GM12878 (cell line): ENCODE measurements at regions not wholly inside any gene's neighbourhood (a gene's known extent, or its start where the extent isn't known, plus 50 kb on each side); places are given as distances from the start of the nearest gene placed in this dataset.

Source experiments
- ATAC-seq: fragments of 200-7000 bp; cut with Tn5 transposase; 3 replicates; pipeline ENCODE4 v1.9.1; 2020; ENCODE audit warnings: mild to moderate bottlenecking, moderate library complexity
- BruUV-seq: library from RNA; stranded (reverse); fragments of 400-500 nt; replicated peaks from 2 replicates; lab custom pipeline; 2021; lab: Mats Ljungman, UMichigan
- CTCF ChIA-PET: fragments of 300-600 bp; sonication (Branson Sonifier 250); formaldehyde crosslinking; extraction: SDS; loops from one replicate; lab custom pipeline; 2021; ENCODE audit warnings: inconsistent platforms; lab: Yijun Ruan, JAX
- POLR2A ChIA-PET: fragments of 350-600 bp; formaldehyde crosslinking; extraction: SDS; loops from one replicate; lab custom pipeline; 2021; ENCODE audit warnings: inconsistent platforms; lab: Charles Lee
- RAD21 ChIA-PET: fragments of 300-600 bp; sonication (Branson Sonifier 250); formaldehyde crosslinking; loops from one replicate; lab custom pipeline; 2023; ENCODE audit warnings: antibody characterized with exemption; ENCODE audit not compliant: unreplicated experiment; lab: Charles Lee
- SMC1A ChIA-PET: fragments of 300-600 bp; sonication (Branson Sonifier 250); formaldehyde crosslinking; loops from one replicate; lab custom pipeline; 2023; ENCODE audit not compliant: unreplicated experiment, uncharacterized antibody; lab: Charles Lee
- DNase-seq: peaks from one replicate; pipeline ENCODE4 v3.0.0-alpha.2; 2011; ENCODE audit warnings: low read depth, low spot score
- FAIRE-seq: peaks from 3 replicates; lab custom pipeline; 2011; peaks lifted over from hg19 to GRCh38; lab: Jason Lieb, UNC
- H2AFZ ChIP-seq: 2 replicates; pipeline ENCODE4 v1.6.0; 2011; ENCODE audit warnings: low read depth, low read length, control low read depth; ENCODE audit not compliant: control insufficient read depth
- H3K27ac ChIP-seq: 2 replicates; pipeline ENCODE4 v1.5.1; 2011; ENCODE audit warnings: control low read depth; ENCODE audit not compliant: control insufficient read depth, insufficient read depth
- H3K27me3 ChIP-seq, 2 experiments: replicated peaks in 1 of 2; 2 replicates each; pipeline versions ENCODE4 v1.6.0 to v1.6.1; 2011; ENCODE audit warnings: low read length in 1 of 2; ENCODE audit not compliant: control insufficient read depth in 2 of 2, insufficient read depth in 2 of 2
- H3K36me3 ChIP-seq, 2 experiments: 2 replicates each; pipeline ENCODE4 v1.5.1; 2011; ENCODE audit warnings: low read length in 1 of 2; ENCODE audit not compliant: control insufficient read depth in 2 of 2, insufficient read depth in 2 of 2
- H3K4me1 ChIP-seq: 2 replicates; pipeline ENCODE4 v1.6.1; 2011; ENCODE audit warnings: mild to moderate bottlenecking, low read length, moderate library complexity, mixed read lengths; ENCODE audit not compliant: control insufficient read depth, insufficient read depth
- H3K4me2 ChIP-seq: 2 replicates; pipeline ENCODE4 v1.6.0; 2011; ENCODE audit warnings: control low read depth; ENCODE audit not compliant: control insufficient read depth, insufficient read depth
- H3K4me3 ChIP-seq: fragments of 200-600 bp; sonication (generic); 2 replicates; pipeline ENCODE4 v1.5.1; 2016
- H3K79me2 ChIP-seq: 2 replicates; pipeline ENCODE4 v1.6.0; 2011; ENCODE audit warnings: low read length; ENCODE audit not compliant: control insufficient read depth, insufficient read depth
- H3K9ac ChIP-seq: 2 replicates; pipeline ENCODE4 v1.8.0; 2011; ENCODE audit warnings: low read length, control low read depth, mixed read lengths; ENCODE audit not compliant: control insufficient read depth, insufficient read depth
- H3K9me3 ChIP-seq: replicated peaks from 3 replicates; pipeline ENCODE4 v1.5.1; 2011; ENCODE audit warnings: mild to moderate bottlenecking, low read length; ENCODE audit not compliant: control insufficient read depth, insufficient read depth
- H4K20me1 ChIP-seq: 2 replicates; pipeline ENCODE4 v1.6.0; 2011; ENCODE audit not compliant: control insufficient read depth, insufficient read depth
- BACH1 ChIP-seq: fragments of 450-650 bp; IDR thresholded peaks from 2 replicates; pipeline ENCODE4 v1.6.1; 2017; ENCODE audit warnings: mild to moderate bottlenecking, borderline replicate concordance
- BCL3 ChIP-seq: IDR thresholded peaks from 2 replicates; pipeline ENCODE4 v1.6.1; 2011; ENCODE audit warnings: borderline replicate concordance, low read depth, mild to moderate bottlenecking, moderate library complexity, low read length; ENCODE audit not compliant: insufficient read depth, poor library complexity, severe bottlenecking
- RAD21 ChIP-seq: IDR thresholded peaks from 2 replicates; pipeline ENCODE4 v1.6.1; 2011; ENCODE audit warnings: mild to moderate bottlenecking, low read depth, low read length, moderate library complexity; ENCODE audit not compliant: insufficient read depth
- SMAD5 ChIP-seq: IDR thresholded peaks from 2 replicates; pipeline ENCODE4 v1.6.1; 2016; ENCODE audit warnings: antibody characterized with exemption, low read depth
- SREBF1 ChIP-seq: IDR thresholded peaks from 2 replicates; pipeline ENCODE4 v1.6.1; 2012; ENCODE audit warnings: mild to moderate bottlenecking, low read length
- SRF ChIP-seq, 2 experiments: IDR thresholded peaks; 2 replicates each; pipeline ENCODE4 v1.6.1; 2011; ENCODE audit warnings: low read depth in 2 of 2, low read length in 2 of 2, mild to moderate bottlenecking in 1 of 2, moderate library complexity in 1 of 2
- TCF12 ChIP-seq: IDR thresholded peaks from 2 replicates; pipeline ENCODE4 v1.6.1; 2011; ENCODE audit warnings: low read depth, mild to moderate bottlenecking, low read length
- ZBED1 ChIP-seq: IDR thresholded peaks from 2 replicates; pipeline ENCODE4 v1.6.1; 2016; ENCODE audit warnings: borderline replicate concordance
- ZBTB40 ChIP-seq: fragments of 450-650 bp; IDR thresholded peaks from 2 replicates; pipeline ENCODE4 v1.6.1; 2016; ENCODE audit warnings: mild to moderate bottlenecking, moderate library complexity, borderline replicate concordance
- ZNF687 ChIP-seq: fragments of 450-650 bp; IDR thresholded peaks from 2 replicates; pipeline ENCODE4 v1.6.1; 2017; ENCODE audit warnings: mild to moderate bottlenecking, moderate library complexity
- WGBS: methylation state at CpG from one replicate; pipeline ENCODE4 v1.1.6; 2016; ENCODE audit warnings: low lambda C conversion rate; ENCODE audit not compliant: insufficient replicate concordance, insufficient coverage; ENCODE audit errors: missing lambda C conversion rate; 5-methylcytosine and 5-hydroxymethylcytosine counted together
- in situ Hi-C: fragments of 300-500 bp; cut with MboI; formaldehyde crosslinking; loops from 9 replicates; pipeline ENCODE4 v1.14.3; 2018; ENCODE audit warnings: mixed read lengths
- intact Hi-C: fragments of 100-400 bp; cut with micrococcal nuclease; formaldehyde crosslinking; loops from one replicate; pipeline ENCODE4 v1.14.2; 2022; ENCODE audit not compliant: unreplicated experiment

GRCh38 chr3:72079369-72079872, 294.5 kb upstream of the PROK2 start:
- no peak overlapping the region for H2AFZ ChIP-seq
- H3K4me1 ChIP-seq, result peaks cover 68% of the 10 kb centered on the region
- no peak for FAIRE-seq
- TF ChIP-seq ZNF687 (0 out of 2 replicates have a peak, but pooled peaks have one; percentile 19), SMAD5 (peak; percentile 2; the same call in 1 of the 2 replicates), SRF (IDR thresholded peaks at IDR 0.05; ENCODE audit: low read depth in 2 of 2, low read length in 2 of 2) (no peak), BACH1 (peak; percentile 34; the same call in 1 of the 2 replicates), ZBTB40 (no peak), SREBF1 (no peak), BCL3 (peak; percentile 21), TCF12 (no peak), RAD21 (peak; percentile 43; the same call in 1 of the 2 replicates), ZBED1 (peak; percentile 66; the same call in 1 of the 2 replicates)

More at GRCh38 chr3:72079369-72079872, 294.5 kb upstream of the PROK2 start:
- intact Hi-C loops (loop anchor here (2.0 to 5.0 kb wide), 4 partner anchors 95 to 202 kb away; no protein-coding TSS in a partner anchor), in situ Hi-C loops (no loop called here)
- no peak overlapping the region for H3K9ac ChIP-seq
- H3K4me3 ChIP-seq, result no peak overlapping the region
- ChIA-PET CTCF (interaction anchor here (0.6 to 3.7 kb wide), 19 partner anchors 11 to 743 kb away, joined by 3 to 26 read pairs (median 3); no protein-coding TSS in a partner anchor), POLR2A (interaction anchor here (0.6 to 6.5 kb wide), 9 partner anchors 16 to 124 kb away, joined by 3 to 55 read pairs (median 5); no protein-coding TSS in a partner anchor), RAD21 (interaction anchor here (1.0 to 7.3 kb wide), 22 partner anchors 10 to 741 kb away, joined by 3 to 87 read pairs (median 6); no protein-coding TSS in a partner anchor), SMC1A (interaction anchor here (0.8 to 7.5 kb wide), 21 partner anchors 10 to 771 kb away, joined by 3 to 97 read pairs (median 4); no protein-coding TSS in a partner anchor)
- no peak for DNase-seq
- H3K79me2 ChIP-seq, result no peaks in the 10 kb centered on the region
- ATAC-seq, result peak; percentile 39
- peak overlapping the region; percentile 17 for H3K4me2 ChIP-seq
- no peaks in the 10 kb centered on the region for H4K20me1 ChIP-seq
- H3K36me3 ChIP-seq, result no peaks in the 10 kb centered on the region; a peak in 1 of 4 replicates
- no TSS peak for BruUV-seq
- no peaks in the 10 kb centered on the region for H3K27me3 ChIP-seq
- H3K27ac ChIP-seq, result peak overlapping the region; percentile 71
- H3K9me3 ChIP-seq, result peaks cover 5% of the 10 kb centered on the region; the same call in 2 of the 3 replicates
- 0% methylated on average over 2 of the region's 2 CpGs for WGBS
